Naive thymus-derived CD4-positive, alpha-beta T cell (primary cell): ENCODE measurements at regions not wholly inside any gene's neighbourhood (a gene's known extent, or its start where the extent isn't known, plus 50 kb on each side); places are given as distances from the start of the nearest gene placed in this dataset.
A peak's percentile ranks its signal among the peaks of the same experiment; 100 is the strongest.

Source experiments
- ATAC-seq: fragments of 150-1000 bp; cut with Tn5 transposase; 2 replicates; pipeline ENCODE4 v1.10.0; 2021; ENCODE audit warnings: mild to moderate bottlenecking, moderate library complexity
- CTCF ChIA-PET: fragments of 350-600 bp; sonication (Branson Sonifier 250); formaldehyde crosslinking; loops from one replicate; lab custom pipeline; 2021; ENCODE audit warnings: antibody characterized with exemption; lab: Charles Lee
- POLR2A ChIA-PET: fragments of 350-600 bp; sonication (Branson Sonifier 250); formaldehyde crosslinking; loops from one replicate; lab custom pipeline; 2021; ENCODE audit warnings: antibody characterized with exemption, inconsistent platforms; lab: Charles Lee
- DNase-seq, 9 donors: peaks; one replicate each; pipeline versions ENCODE4 v3.0.0 to v3.0.0-alpha.2; 2020 to 2022; ENCODE audit warnings: mixed read lengths in 1 of 9
- H3K27ac ChIP-seq: one replicate; pipeline ENCODE4 v1.7.0; 2013; ENCODE audit warnings: mild to moderate bottlenecking, low read depth, low read length, moderate library complexity
- H3K27me3 ChIP-seq, 2 donors: one replicate each; pipeline ENCODE4 v1.7.0; 2013; ENCODE audit warnings: low read length in 2 of 2, mild to moderate bottlenecking in 2 of 2, moderate library complexity in 2 of 2; ENCODE audit not compliant: control insufficient read depth in 2 of 2, insufficient read depth in 2 of 2
- H3K36me3 ChIP-seq, 3 experiments: 1 replicate in 2 of 3; 2 replicates in 1 of 3; pipeline ENCODE4 v1.7.0; 2013; ENCODE audit warnings: low read length in 3 of 3, mild to moderate bottlenecking in 3 of 3, moderate library complexity in 1 of 3; ENCODE audit not compliant: insufficient read depth in 3 of 3, control insufficient read depth in 2 of 3
- H3K4me1 ChIP-seq, 2 donors: one replicate each; pipeline ENCODE4 v1.7.0; 2013; ENCODE audit warnings: low read length in 2 of 2, mild to moderate bottlenecking in 2 of 2, moderate library complexity in 1 of 2; ENCODE audit not compliant: control insufficient read depth in 2 of 2, insufficient read depth in 2 of 2
- H3K4me3 ChIP-seq: 2 replicates; pipeline ENCODE4 v1.7.0; 2013; ENCODE audit warnings: mild to moderate bottlenecking, low read length
- H3K9me3 ChIP-seq, 3 experiments: 1 replicate in 2 of 3; 2 replicates in 1 of 3; pipeline ENCODE4 v1.7.0; 2013; ENCODE audit warnings: low read length in 3 of 3; ENCODE audit not compliant: control insufficient read depth in 2 of 3
- H3K27ac Mint-ChIP-seq, 9 donors: one replicate each; pipeline ENCODE4 v1.8.0; 2020 to 2022; ENCODE audit warnings: mixed read lengths in 9 of 9, mild to moderate bottlenecking in 8 of 9, moderate library complexity in 5 of 9, inconsistent platforms in 2 of 9
- H3K27me3 Mint-ChIP-seq, 5 donors: one replicate each; pipeline ENCODE4 v1.8.0; 2021 to 2022; ENCODE audit warnings: mixed read lengths in 5 of 5, mild to moderate bottlenecking in 1 of 5
- H3K36me3 Mint-ChIP-seq, 5 donors: one replicate each; pipeline ENCODE4 v1.8.0; 2020 to 2022; ENCODE audit warnings: mixed read lengths in 5 of 5, mild to moderate bottlenecking in 3 of 5, inconsistent platforms in 1 of 5
- H3K4me1 Mint-ChIP-seq, 7 donors: one replicate each; pipeline ENCODE4 v1.8.0; 2020 to 2022; ENCODE audit warnings: mixed read lengths in 7 of 7, mild to moderate bottlenecking in 3 of 7, inconsistent platforms in 1 of 7
- H3K4me3 Mint-ChIP-seq, 10 donors: one replicate each; pipeline ENCODE4 v1.8.0; 2020 to 2022; ENCODE audit warnings: mild to moderate bottlenecking in 10 of 10, mixed read lengths in 10 of 10, moderate library complexity in 6 of 10, inconsistent platforms in 2 of 10
- H3K9me3 Mint-ChIP-seq, 11 donors: one replicate each; pipeline ENCODE4 v1.8.0; 2020 to 2022; ENCODE audit warnings: mixed read lengths in 11 of 11, mild to moderate bottlenecking in 4 of 11, inconsistent platforms in 1 of 11, moderate library complexity in 1 of 11
- intact Hi-C, 2 donors: fragments of 100-400 bp; cut with micrococcal nuclease; formaldehyde crosslinking; loops; one replicate each; pipeline ENCODE4 v1.15.1; 2023

GRCh38 chr1:67626090-67626860 lies 58.7 kb upstream of the GADD45A start:
- peaks cover 0 to 5% (median 0%) of the 10 kb centered on the region in 5 donors for H3K36me3 Mint-ChIP-seq
- peaks cover 0 to 9% (median 0%) of the 10 kb centered on the region in 11 donors for H3K9me3 Mint-ChIP-seq
- H3K27me3 Mint-ChIP-seq = peaks cover 0 to 11% (median 4%) of the 10 kb centered on the region in 5 donors
- ATAC-seq (no peak), DNase-seq (no peak)
- Histone ChIP-seq H3K9me3 (no peaks in the 10 kb centered on the region), H3K4me3 (no peak overlapping the region), H3K27ac (no peak overlapping the region), H3K27me3 (no peaks in the 10 kb centered on the region), H3K4me1 (no peaks in the 10 kb centered on the region), H3K36me3 (no peaks in the 10 kb centered on the region)
- ChIA-PET CTCF (no interaction called here), POLR2A (no interaction called here)
- H3K4me3 Mint-ChIP-seq = peak overlapping the region in 1 of 10 donors; percentile 14
- H3K4me1 Mint-ChIP-seq = no peaks in the 10 kb centered on the region
- intact Hi-C loops = no loop called here
- no peak overlapping the region for H3K27ac Mint-ChIP-seq

- no peak for DNase-seq
- intact Hi-C loops = no loop called here
- no peaks in the 10 kb centered on the region for H3K36me3 ChIP-seq
- ChIA-PET POLR2A (no interaction called here), CTCF (no interaction called here)
- Mint-ChIP-seq H3K4me3 (no peak overlapping the region), H3K4me1 (no peaks in the 10 kb centered on the region), H3K27me3 (peaks cover 0 to 6% (median 4%) of the 10 kb centered on the region in 5 donors), H3K27ac (no peak overlapping the region), H3K9me3 (peaks cover 0 to 9% (median 0%) of the 10 kb centered on the region in 11 donors), H3K36me3 (peaks cover 0 to 5% (median 0%) of the 10 kb centered on the region in 5 donors)
- no peak overlapping the region for H3K27ac ChIP-seq
- no peaks in the 10 kb centered on the region for H3K27me3 ChIP-seq
- H3K4me1 ChIP-seq = no peaks in the 10 kb centered on the region
- no peak for ATAC-seq
- H3K4me3 ChIP-seq = no peak overlapping the region
- H3K9me3 ChIP-seq = no peaks in the 10 kb centered on the region
These were observed 58.2 kb upstream of the GADD45A start for GRCh38 chr1:67626861-67627235.

DNA sequence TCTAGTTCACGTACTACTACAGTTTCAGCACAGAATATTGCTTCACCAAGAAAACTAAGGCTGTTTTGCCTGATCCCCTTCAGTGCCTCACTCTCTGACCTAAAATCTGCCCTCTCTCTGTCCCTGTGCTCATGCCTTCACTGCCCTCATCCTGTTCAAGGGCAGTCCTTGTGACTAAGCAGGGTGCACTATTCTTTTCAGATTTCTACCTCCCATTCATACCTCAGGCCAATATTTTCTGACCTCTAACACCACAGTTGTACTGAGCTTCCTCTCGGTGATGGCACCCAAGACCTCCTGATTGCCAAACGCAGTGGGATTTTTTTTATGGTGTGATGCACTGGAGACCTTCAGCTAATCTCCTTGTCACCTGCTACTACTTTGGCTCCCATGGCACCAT lies 57.7 kb upstream of the GADD45A start:
- H3K4me3 ChIP-seq = no peak overlapping the region
- no peaks in the 10 kb centered on the region for H3K27me3 ChIP-seq
- ATAC-seq (no peak), DNase-seq (no peak)
- H3K36me3 ChIP-seq = no peaks in the 10 kb centered on the region
- peak overlapping the region in 1 of 9 donors; percentile 8 for H3K27ac Mint-ChIP-seq
- H3K27me3 Mint-ChIP-seq = peaks cover 0 to 4% (median 2%) of the 10 kb centered on the region in 5 donors
- intact Hi-C loops = no loop called here
- no peak overlapping the region for H3K27ac ChIP-seq
- H3K4me3 Mint-ChIP-seq = no peak overlapping the region
- peaks cover 0 to 5% (median 0%) of the 10 kb centered on the region in 5 donors for H3K36me3 Mint-ChIP-seq
- no peaks in the 10 kb centered on the region for H3K4me1 ChIP-seq
- peaks cover 0 to 9% (median 0%) of the 10 kb centered on the region in 11 donors for H3K9me3 Mint-ChIP-seq
- no peaks in the 10 kb centered on the region for H3K9me3 ChIP-seq
- CTCF ChIA-PET = no interaction called here
- POLR2A ChIA-PET = no interaction called here
- H3K4me1 Mint-ChIP-seq = no peaks in the 10 kb centered on the region

DNA sequence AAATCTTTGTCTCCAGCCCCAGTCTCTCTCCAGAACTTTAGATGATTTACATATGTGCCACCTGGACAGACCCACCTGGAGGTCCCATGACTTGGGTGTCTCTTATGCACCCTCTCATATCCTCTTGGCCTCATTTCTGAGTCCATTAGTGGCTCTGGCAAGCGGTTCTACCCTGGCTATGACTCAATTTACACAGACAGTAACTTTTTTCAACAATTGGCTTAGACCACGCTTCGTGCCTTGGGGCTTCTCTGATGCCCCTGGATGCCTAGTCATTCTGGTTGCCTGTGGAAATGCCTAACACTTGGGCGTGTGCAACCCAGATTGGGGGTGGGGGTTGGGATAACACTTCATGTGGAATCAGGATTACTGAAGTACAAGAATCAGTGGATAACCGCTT lies 57.1 kb upstream of the GADD45A start:
- Histone ChIP-seq H3K4me3 (no peak overlapping the region), H3K4me1 (no peaks in the 10 kb centered on the region), H3K27ac (no peak overlapping the region), H3K36me3 (no peaks in the 10 kb centered on the region), H3K9me3 (no peaks in the 10 kb centered on the region), H3K27me3 (no peaks in the 10 kb centered on the region)
- peaks cover 0 to 4% (median 2%) of the 10 kb centered on the region in 5 donors for H3K27me3 Mint-ChIP-seq
- peaks cover 0 to 5% (median 0%) of the 10 kb centered on the region in 5 donors for H3K36me3 Mint-ChIP-seq
- peaks cover 0 to 9% (median 0%) of the 10 kb centered on the region in 11 donors for H3K9me3 Mint-ChIP-seq
- ChIA-PET CTCF (no interaction called here), POLR2A (no interaction called here)
- ATAC-seq (no peak), DNase-seq (no peak)
- H3K4me1 Mint-ChIP-seq = peaks cover 0 to 1% (median 0%) of the 10 kb centered on the region in 7 donors
- no peak overlapping the region for H3K4me3 Mint-ChIP-seq
- no peak overlapping the region for H3K27ac Mint-ChIP-seq
- intact Hi-C loops = no loop called here

DNA sequence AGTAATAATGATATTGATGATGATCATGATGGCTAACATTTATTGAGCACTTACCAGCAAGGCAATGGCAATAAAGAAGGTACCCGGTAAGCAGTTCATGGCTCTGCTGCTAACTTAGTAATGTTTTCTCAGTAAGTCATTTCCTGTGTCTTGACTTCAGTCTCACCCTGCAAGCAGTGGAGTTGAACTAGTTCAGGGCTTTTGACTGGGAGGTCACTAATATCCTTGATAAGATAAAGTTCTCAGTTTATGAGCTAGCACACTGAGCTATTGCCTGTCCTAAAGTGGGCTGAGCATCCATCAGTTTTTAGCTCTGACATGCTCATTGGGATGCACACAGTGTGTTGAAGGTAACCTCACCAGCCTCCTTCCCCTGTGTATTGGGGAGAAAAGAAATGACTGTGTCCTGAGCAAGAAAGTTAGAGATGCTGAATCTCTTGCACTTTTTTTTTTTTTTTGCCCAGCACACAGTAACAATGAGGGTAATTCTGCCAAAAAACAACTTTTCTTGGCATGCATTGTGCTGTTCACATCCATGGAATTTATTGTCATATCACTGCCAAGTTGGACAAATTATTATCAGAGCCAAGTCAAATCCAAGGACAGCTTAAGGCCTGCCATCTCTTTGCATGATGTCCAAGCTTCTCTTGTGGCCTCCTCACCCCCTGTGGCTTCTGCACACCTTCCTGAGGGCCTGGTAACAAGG lies 55.5 kb upstream of the GADD45A start:
- ATAC-seq (no peak), DNase-seq (no peak)
- peaks cover 0 to 7% (median 3%) of the 10 kb centered on the region in 5 donors for H3K27me3 Mint-ChIP-seq
- Histone ChIP-seq H3K27ac (no peak overlapping the region), H3K4me1 (no peaks in the 10 kb centered on the region), H3K27me3 (no peaks in the 10 kb centered on the region), H3K4me3 (no peak overlapping the region), H3K36me3 (no peaks in the 10 kb centered on the region), H3K9me3 (no peaks in the 10 kb centered on the region)
- H3K4me3 Mint-ChIP-seq = no peak overlapping the region
- CTCF ChIA-PET = no interaction called here
- H3K9me3 Mint-ChIP-seq = peaks cover 0 to 9% (median 0%) of the 10 kb centered on the region in 11 donors
- peaks cover 0 to 4% (median 2%) of the 10 kb centered on the region in 7 donors for H3K4me1 Mint-ChIP-seq
- POLR2A ChIA-PET = no interaction called here
- intact Hi-C loops = no loop called here
- H3K27ac Mint-ChIP-seq = no peak overlapping the region
- H3K36me3 Mint-ChIP-seq = peaks cover 0 to 5% (median 0%) of the 10 kb centered on the region in 5 donors

- no peaks in the 10 kb centered on the region for H3K9me3 ChIP-seq
- Mint-ChIP-seq H3K9me3 (peaks cover 0 to 9% (median 0%) of the 10 kb centered on the region in 11 donors), H3K27me3 (peaks cover 0 to 10% (median 4%) of the 10 kb centered on the region in 5 donors), H3K36me3 (peaks cover 0 to 5% (median 0%) of the 10 kb centered on the region in 5 donors), H3K27ac (no peak overlapping the region), H3K4me1 (peaks cover under 1 to 13% (median 12%) of the 10 kb centered on the region in 7 donors), H3K4me3 (no peak overlapping the region)
- H3K36me3 ChIP-seq = no peaks in the 10 kb centered on the region
- H3K4me3 ChIP-seq = no peak overlapping the region
- H3K27me3 ChIP-seq = no peaks in the 10 kb centered on the region
- ChIA-PET POLR2A (no interaction called here), CTCF (no interaction called here)
- H3K27ac ChIP-seq = no peak overlapping the region
- H3K4me1 ChIP-seq = no peaks in the 10 kb centered on the region
- DNase-seq = no peak
- intact Hi-C loops = no loop called here
- no peak for ATAC-seq
These were observed 54.5 kb upstream of the GADD45A start for GRCh38 chr1:67630438-67631045.
